ENCODE measurements at regions not wholly inside any gene's neighbourhood (a gene's known extent, or its start where the extent isn't known, plus 50 kb on each side); places are given as distances from the start of the nearest gene placed in this dataset.

DNA sequence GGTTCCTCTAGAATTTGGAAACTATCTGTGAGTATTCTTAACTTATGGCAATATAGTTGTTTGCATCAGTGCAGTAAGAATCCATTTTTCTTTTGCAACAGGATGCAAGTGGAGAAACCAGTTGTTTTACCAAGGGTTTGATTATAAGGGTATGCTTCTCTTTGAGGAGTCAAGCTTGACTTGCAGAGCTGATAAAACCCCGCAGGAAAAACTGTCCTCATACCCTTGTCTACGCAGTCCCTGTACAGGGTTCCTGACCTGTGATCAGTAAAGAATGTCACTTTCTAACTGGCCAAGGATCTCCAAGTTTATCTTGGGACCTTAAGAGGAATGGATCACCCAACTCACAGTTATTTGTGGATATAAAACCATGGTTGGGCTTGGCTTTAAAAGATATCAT, 161.1 kb upstream of the OLIG3 start:
- TF ChIP-seq, protein P1, sequence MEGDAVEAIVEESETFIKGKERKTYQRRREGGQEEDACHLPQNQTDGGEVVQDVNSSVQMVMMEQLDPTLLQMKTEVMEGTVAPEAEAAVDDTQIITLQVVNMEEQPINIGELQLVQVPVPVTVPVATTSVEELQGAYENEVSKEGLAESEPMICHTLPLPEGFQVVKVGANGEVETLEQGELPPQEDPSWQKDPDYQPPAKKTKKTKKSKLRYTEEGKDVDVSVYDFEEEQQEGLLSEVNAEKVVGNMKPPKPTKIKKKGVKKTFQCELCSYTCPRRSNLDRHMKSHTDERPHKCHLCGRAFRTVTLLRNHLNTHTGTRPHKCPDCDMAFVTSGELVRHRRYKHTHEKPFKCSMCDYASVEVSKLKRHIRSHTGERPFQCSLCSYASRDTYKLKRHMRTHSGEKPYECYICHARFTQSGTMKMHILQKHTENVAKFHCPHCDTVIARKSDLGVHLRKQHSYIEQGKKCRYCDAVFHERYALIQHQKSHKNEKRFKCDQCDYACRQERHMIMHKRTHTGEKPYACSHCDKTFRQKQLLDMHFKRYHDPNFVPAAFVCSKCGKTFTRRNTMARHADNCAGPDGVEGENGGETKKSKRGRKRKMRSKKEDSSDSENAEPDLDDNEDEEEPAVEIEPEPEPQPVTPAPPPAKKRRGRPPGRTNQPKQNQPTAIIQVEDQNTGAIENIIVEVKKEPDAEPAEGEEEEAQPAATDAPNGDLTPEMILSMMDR (IDR thresholded peaks at IDR 0.05) = no peak
- TF ChIP-seq POLR2A (IDR thresholded peaks at IDR 0.05) = no peak

All from lower leg skin (tissue), 3 donors.